ENCODE measurements at regions not wholly inside any gene's neighbourhood (a gene's known extent, or its start where the extent isn't known, plus 50 kb on each side); places are given as distances from the start of the nearest gene placed in this dataset.

GRCh38 chr9:90985631-90986030 is 184.0 kb downstream of the SYK start:
- no peak overlapping the region for H3K27ac ChIP-seq
- DNase-seq: no peak
- H3K27me3 ChIP-seq: no peaks in the 10 kb centered on the region
- WGBS, 2 donors: 75 to 77% methylated on average over 3 of the region's 3 CpGs
- intact Hi-C loops (cut with DNase I): no loop called here
- no peak overlapping the region for H3K4me3 ChIP-seq
- H3K36me3 ChIP-seq (replicated peaks in 1 of 2; ENCODE audit: insufficient read depth in 1 of 2, low read depth in 2 of 2): no peaks in the 10 kb centered on the region
- H3K4me1 ChIP-seq: no peaks in the 10 kb centered on the region
- TF ChIP-seq CTCF (IDR thresholded peaks at IDR 0.05) (no peak), POLR2A (IDR thresholded peaks at IDR 0.05) (no peak)
- ATAC-seq: no peak
- H3K9me3 ChIP-seq: no peaks in the 10 kb centered on the region

GRCh38 chr9:90986161-90986560 is 184.5 kb downstream of the SYK start:
- TF ChIP-seq CTCF (IDR thresholded peaks at IDR 0.05) (no peak), POLR2A (IDR thresholded peaks at IDR 0.05) (no peak)
- 68 to 72% methylated on average over 3 of the region's 3 CpGs for whole genome bisulfite sequencing, 2 donors
- H3K36me3 ChIP-seq (replicated peaks in 1 of 2; ENCODE audit: insufficient read depth in 1 of 2, low read depth in 2 of 2): no peaks in the 10 kb centered on the region
- H3K9me3 ChIP-seq: no peaks in the 10 kb centered on the region
- no peaks in the 10 kb centered on the region for H3K27me3 ChIP-seq
- H3K27ac ChIP-seq: no peak overlapping the region
- DNase-seq (no peak), ATAC-seq (no peak)
- H3K4me3 ChIP-seq: no peak overlapping the region
- H3K4me1 ChIP-seq: no peaks in the 10 kb centered on the region
- intact Hi-C loops (cut with DNase I): no loop called here

- Histone ChIP-seq H3K27me3 (no peaks in the 10 kb centered on the region), H3K36me3 (replicated peaks in 1 of 2; ENCODE audit: insufficient read depth in 1 of 2, low read depth in 2 of 2) (no peaks in the 10 kb centered on the region), H3K4me1 (no peaks in the 10 kb centered on the region), H3K4me3 (no peak overlapping the region), H3K9me3 (no peaks in the 10 kb centered on the region), H3K27ac (no peak overlapping the region)
- ATAC-seq: no peak
- DNase-seq: no peak
- intact Hi-C loops (cut with DNase I): no loop called here
- no peak for TF ChIP-seq CTCF (IDR thresholded peaks at IDR 0.05)
- no peak for TF ChIP-seq POLR2A (IDR thresholded peaks at IDR 0.05)
- WGBS, 2 donors: 46 to 54% methylated on average over 2 of the region's 2 CpGs
These were observed 185.9 kb downstream of the SYK start for GRCh38 chr9:90987566-90987965.

GRCh38 chr9:90988318-90988717 is 186.7 kb downstream of the SYK start:
- H3K27ac ChIP-seq: no peak overlapping the region
- 85 to 100% methylated on average over 1 of the region's 1 CpG for WGBS, 2 donors
- no peak for DNase-seq
- TF ChIP-seq CTCF (IDR thresholded peaks at IDR 0.05) (no peak), POLR2A (IDR thresholded peaks at IDR 0.05) (no peak)
- H3K4me1 ChIP-seq: no peaks in the 10 kb centered on the region
- H3K9me3 ChIP-seq: no peaks in the 10 kb centered on the region
- no peaks in the 10 kb centered on the region for H3K36me3 ChIP-seq (replicated peaks in 1 of 2; ENCODE audit: insufficient read depth in 1 of 2, low read depth in 2 of 2)
- H3K4me3 ChIP-seq: no peak overlapping the region
- H3K27me3 ChIP-seq: no peaks in the 10 kb centered on the region
- ATAC-seq: no peak
- intact Hi-C loops (cut with DNase I): no loop called here

- Histone ChIP-seq H3K4me3 (no peak overlapping the region), H3K27ac (no peak overlapping the region), H3K9me3 (no peaks in the 10 kb centered on the region), H3K27me3 (no peaks in the 10 kb centered on the region), H3K4me1 (no peaks in the 10 kb centered on the region), H3K36me3 (replicated peaks in 1 of 2; ENCODE audit: insufficient read depth in 1 of 2, low read depth in 2 of 2) (no peaks in the 10 kb centered on the region)
- DNase-seq (no peak), ATAC-seq (no peak)
- intact Hi-C loops (cut with DNase I): no loop called here
- 11 to 20% methylated on average over 1 of the region's 1 CpG for WGBS, 2 donors
- no peak for TF ChIP-seq POLR2A (IDR thresholded peaks at IDR 0.05)
- no peak for TF ChIP-seq CTCF (IDR thresholded peaks at IDR 0.05)
These were observed 190.3 kb downstream of the SYK start for GRCh38 chr9:90991953-90992352.
